Endothelial cell (in vitro differentiated cells): ENCODE measurements at regions not wholly inside any gene's neighbourhood (a gene's known extent, or its start where the extent isn't known, plus 50 kb on each side); places are given as distances from the start of the nearest gene placed in this dataset.

Experiments
- DNase-seq: peaks from one replicate; pipeline ENCODE4 v3.0.0; 2021; ENCODE audit warnings: low spot score
- H3K27ac Mint-ChIP-seq: one replicate; pipeline ENCODE4 v1.8.0; 2021; ENCODE audit warnings: mixed read lengths, inconsistent platforms; ENCODE audit not compliant: unreplicated experiment
- H3K27me3 Mint-ChIP-seq: one replicate; pipeline ENCODE4 v1.8.0; 2021; ENCODE audit warnings: mild to moderate bottlenecking, moderate library complexity, mixed read lengths, inconsistent platforms; ENCODE audit not compliant: unreplicated experiment
- H3K36me3 Mint-ChIP-seq: one replicate; pipeline ENCODE4 v1.8.0; 2021; ENCODE audit warnings: mild to moderate bottlenecking, low read depth, mixed read lengths, inconsistent platforms; ENCODE audit not compliant: unreplicated experiment
- H3K4me1 Mint-ChIP-seq: one replicate; pipeline ENCODE4 v1.8.0; 2021; ENCODE audit warnings: mild to moderate bottlenecking, mixed read lengths, inconsistent platforms; ENCODE audit not compliant: unreplicated experiment
- H3K4me3 Mint-ChIP-seq: one replicate; pipeline ENCODE4 v1.8.0; 2021; ENCODE audit warnings: mild to moderate bottlenecking, mixed read lengths, inconsistent platforms; ENCODE audit not compliant: unreplicated experiment
- H3K9me3 Mint-ChIP-seq: one replicate; pipeline ENCODE4 v1.8.0; 2021; ENCODE audit warnings: mixed read lengths, inconsistent platforms; ENCODE audit not compliant: unreplicated experiment
- TF ChIP-seq, protein P1 (sequence below): fragments of 200-600 bp; sonication (generic); IDR thresholded peaks from one replicate; pipeline ENCODE4 v1.5.0; 2021; ENCODE audit warnings: antibody characterized with exemption; ENCODE audit not compliant: unreplicated experiment

DNA sequence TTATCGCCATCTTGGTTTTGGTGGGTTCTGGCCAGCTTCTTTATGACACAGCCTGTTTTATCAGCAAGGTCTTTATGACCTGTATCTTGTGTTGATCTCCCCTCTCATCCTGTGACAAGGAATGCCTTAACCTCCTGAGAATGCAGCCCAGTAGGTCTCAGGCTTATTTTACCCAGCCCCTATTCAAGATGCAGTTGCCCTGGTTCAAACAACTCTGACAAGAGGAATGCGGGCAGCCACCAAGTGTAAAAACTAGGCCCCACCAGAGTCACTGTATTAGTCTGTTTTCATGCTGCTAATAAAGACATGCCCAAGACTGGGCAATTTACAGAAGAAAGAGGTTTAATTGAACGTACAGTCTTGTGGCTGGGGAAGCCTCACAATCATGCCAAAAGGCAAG lies 671.3 kb downstream of the SORCS1 start:
- Mint-ChIP-seq H3K27ac (no peak overlapping the region), H3K4me3 (no peak overlapping the region), H3K9me3 (no peaks in the 10 kb centered on the region), H3K36me3 (no peaks in the 10 kb centered on the region), H3K4me1 (no peaks in the 10 kb centered on the region), H3K27me3 (peaks cover 3% of the 10 kb centered on the region)
- TF ChIP-seq, protein P1, sequence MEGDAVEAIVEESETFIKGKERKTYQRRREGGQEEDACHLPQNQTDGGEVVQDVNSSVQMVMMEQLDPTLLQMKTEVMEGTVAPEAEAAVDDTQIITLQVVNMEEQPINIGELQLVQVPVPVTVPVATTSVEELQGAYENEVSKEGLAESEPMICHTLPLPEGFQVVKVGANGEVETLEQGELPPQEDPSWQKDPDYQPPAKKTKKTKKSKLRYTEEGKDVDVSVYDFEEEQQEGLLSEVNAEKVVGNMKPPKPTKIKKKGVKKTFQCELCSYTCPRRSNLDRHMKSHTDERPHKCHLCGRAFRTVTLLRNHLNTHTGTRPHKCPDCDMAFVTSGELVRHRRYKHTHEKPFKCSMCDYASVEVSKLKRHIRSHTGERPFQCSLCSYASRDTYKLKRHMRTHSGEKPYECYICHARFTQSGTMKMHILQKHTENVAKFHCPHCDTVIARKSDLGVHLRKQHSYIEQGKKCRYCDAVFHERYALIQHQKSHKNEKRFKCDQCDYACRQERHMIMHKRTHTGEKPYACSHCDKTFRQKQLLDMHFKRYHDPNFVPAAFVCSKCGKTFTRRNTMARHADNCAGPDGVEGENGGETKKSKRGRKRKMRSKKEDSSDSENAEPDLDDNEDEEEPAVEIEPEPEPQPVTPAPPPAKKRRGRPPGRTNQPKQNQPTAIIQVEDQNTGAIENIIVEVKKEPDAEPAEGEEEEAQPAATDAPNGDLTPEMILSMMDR: no peak
- no peak for DNase-seq

DNA sequence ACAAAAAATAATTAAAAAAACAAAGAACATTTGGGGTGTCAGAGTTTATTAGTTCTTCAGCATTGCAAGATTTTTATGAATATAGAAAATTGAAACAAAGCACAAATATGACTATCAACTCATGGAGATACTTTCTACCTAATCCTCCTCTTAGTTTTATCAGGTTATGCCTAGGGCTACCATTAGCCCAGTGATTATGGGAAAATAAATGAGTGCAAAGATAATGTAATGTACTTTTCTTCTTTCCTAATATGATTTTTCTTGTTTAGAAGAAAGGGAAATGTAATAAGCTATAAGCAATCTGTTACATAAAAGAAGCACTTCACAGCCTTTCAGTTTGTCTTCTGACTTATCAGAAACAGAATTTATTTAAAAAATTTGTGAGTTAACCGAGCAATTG lies 676.8 kb downstream of the SORCS1 start:
- no peak overlapping the region for H3K27ac Mint-ChIP-seq
- H3K9me3 Mint-ChIP-seq: no peaks in the 10 kb centered on the region
- H3K36me3 Mint-ChIP-seq: no peaks in the 10 kb centered on the region
- no peaks in the 10 kb centered on the region for H3K4me1 Mint-ChIP-seq
- TF ChIP-seq, protein P1: no peak
- DNase-seq: no peak
- no peaks in the 10 kb centered on the region for H3K27me3 Mint-ChIP-seq
- H3K4me3 Mint-ChIP-seq: no peak overlapping the region

DNA sequence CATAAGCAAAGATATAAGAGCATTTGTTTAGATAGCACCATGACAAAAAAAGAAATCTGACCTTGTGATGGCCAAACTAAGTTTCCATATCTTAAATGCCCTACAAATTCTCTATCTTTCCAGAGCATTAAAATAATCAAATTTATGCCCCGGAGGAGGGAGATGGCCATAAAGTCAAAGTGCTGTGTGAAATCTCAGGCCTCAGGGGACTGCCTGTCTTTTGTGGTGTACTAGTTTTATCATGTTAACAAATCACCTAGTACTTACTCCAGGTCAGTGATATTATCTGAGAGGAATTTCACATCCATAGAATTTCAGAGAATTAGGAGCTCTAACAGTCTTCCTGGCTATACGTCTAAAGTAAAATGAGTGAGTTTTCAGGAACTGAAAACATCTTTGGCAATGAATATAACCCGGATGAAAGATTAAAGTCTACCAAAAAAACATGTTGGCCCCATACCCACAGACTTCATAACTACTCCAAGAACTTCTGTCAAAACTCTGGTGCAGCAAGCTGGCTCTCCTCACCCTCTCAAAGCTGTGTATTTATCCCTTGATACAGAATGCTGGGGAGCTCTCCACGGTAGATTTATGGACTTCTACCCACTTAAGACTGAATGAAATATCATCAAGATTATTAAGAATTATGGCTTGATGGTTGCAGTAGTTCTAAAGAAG lies 682.8 kb downstream of the SORCS1 start:
- TF ChIP-seq, protein P1: no peak
- Mint-ChIP-seq H3K4me1 (no peaks in the 10 kb centered on the region), H3K27me3 (no peaks in the 10 kb centered on the region), H3K27ac (no peak overlapping the region), H3K36me3 (no peaks in the 10 kb centered on the region), H3K9me3 (no peaks in the 10 kb centered on the region), H3K4me3 (no peak overlapping the region)
- DNase-seq: no peak

DNA sequence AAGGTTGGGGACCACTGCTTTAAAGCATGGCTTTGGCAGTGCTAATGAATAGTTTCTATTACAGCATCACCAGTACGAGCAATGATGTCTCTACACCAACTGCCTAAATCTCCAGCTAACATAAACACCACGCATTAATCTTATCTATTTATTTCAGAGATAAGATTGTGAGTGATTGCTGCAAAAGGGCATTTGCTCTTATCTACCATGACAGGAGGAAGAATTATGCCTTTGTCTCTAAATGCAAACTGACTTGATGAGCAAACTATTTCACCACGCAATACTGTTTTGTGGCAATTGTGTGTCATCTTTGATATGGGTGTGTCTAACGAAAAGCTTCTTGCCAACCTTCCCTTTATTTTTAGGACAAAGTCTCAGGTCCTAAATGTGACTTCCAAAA lies 684.9 kb downstream of the SORCS1 start:
- no peak for DNase-seq
- Mint-ChIP-seq H3K4me3 (no peak overlapping the region), H3K36me3 (no peaks in the 10 kb centered on the region), H3K4me1 (no peaks in the 10 kb centered on the region), H3K27ac (no peak overlapping the region), H3K9me3 (no peaks in the 10 kb centered on the region), H3K27me3 (no peaks in the 10 kb centered on the region)
- TF ChIP-seq, protein P1: no peak

DNA sequence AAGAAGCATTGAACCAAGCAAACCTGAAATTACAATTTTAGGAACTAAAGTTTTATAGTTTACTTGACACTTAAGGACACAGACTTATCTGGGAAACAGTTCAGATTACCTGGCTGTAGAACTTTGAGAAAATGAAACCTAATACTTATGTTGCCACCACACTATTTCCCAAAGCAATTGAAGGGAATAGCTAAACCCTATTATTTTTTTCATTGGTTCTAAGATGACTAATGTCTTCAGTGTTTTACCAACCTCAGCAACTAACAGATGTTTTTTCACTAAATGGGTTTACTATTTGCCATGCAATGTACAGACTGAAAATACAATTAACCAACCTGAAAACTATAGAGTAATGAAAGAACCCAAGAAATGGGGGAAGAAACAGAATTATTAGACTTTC lies 689.6 kb downstream of the SORCS1 start:
- DNase-seq: no peak
- Mint-ChIP-seq H3K36me3 (no peaks in the 10 kb centered on the region), H3K4me1 (no peaks in the 10 kb centered on the region), H3K4me3 (no peak overlapping the region), H3K27me3 (no peaks in the 10 kb centered on the region), H3K27ac (no peak overlapping the region), H3K9me3 (no peaks in the 10 kb centered on the region)
- TF ChIP-seq, protein P1: no peak
